PC-9 (cell line): ENCODE measurements at regions not wholly inside any gene's neighbourhood (a gene's known extent, or its start where the extent isn't known, plus 50 kb on each side); places are given as distances from the start of the nearest gene placed in this dataset.
"Not testable (repeated sequence)": the region's sequence is repeated elsewhere in the genome, so short reads cannot be mapped to it uniquely, and the experiment has no call there.

Experiments
- BruUV-seq: library from RNA; stranded (reverse); fragments of 400-500 nt; replicated peaks from 2 replicates; lab custom pipeline; 2021; lab: Mats Ljungman, UMichigan
- CTCF ChIA-PET: fragments of 300-600 bp; sonication (Branson Sonifier 250); formaldehyde crosslinking; loops from one replicate; lab custom pipeline; 2022; ENCODE audit warnings: antibody characterized with exemption; lab: Charles Lee
- POLR2A ChIA-PET: fragments of 300-600 bp; sonication (Branson Sonifier 250); formaldehyde crosslinking; loops from one replicate; lab custom pipeline; 2022; ENCODE audit warnings: antibody characterized with exemption; ENCODE audit not compliant: unreplicated experiment; lab: Charles Lee
- DNase-seq, 2 experiments: peaks; one replicate each; pipeline versions ENCODE4 v3.0.0 to v3.0.0-alpha.2; 2015 to 2022; ENCODE audit warnings: mixed read lengths in 1 of 2
- H2AFZ ChIP-seq: fragments of 200-600 bp; sonication (generic); 2 replicates; pipeline ENCODE4 v1.8.1; 2017; ENCODE audit warnings: antibody characterized with exemption
- H3F3A ChIP-seq: fragments of 200-600 bp; sonication (generic); 2 replicates; pipeline ENCODE4 v1.8.1; 2017; ENCODE audit warnings: antibody characterized with exemption, mild to moderate bottlenecking, low read depth; ENCODE audit not compliant: insufficient read depth
- H3K27ac ChIP-seq: fragments of 200-600 bp; sonication (generic); 2 replicates; pipeline ENCODE4 v1.6.1; 2016; ENCODE audit warnings: mixed run types
- H3K27me3 ChIP-seq: fragments of 200-600 bp; sonication (generic); 2 replicates; pipeline ENCODE4 v1.6.1; 2016; ENCODE audit warnings: low read depth, mixed run types; ENCODE audit not compliant: insufficient read depth
- H3K36me3 ChIP-seq: fragments of 200-600 bp; sonication (generic); 2 replicates; pipeline ENCODE4 v1.6.1; 2016; ENCODE audit warnings: low read depth, mixed run types
- H3K4me1 ChIP-seq: fragments of 200-600 bp; sonication (generic); replicated peaks from 2 replicates; pipeline ENCODE4 v1.6.1; 2016; ENCODE audit warnings: mixed run types; ENCODE audit not compliant: insufficient read depth
- H3K4me2 ChIP-seq: fragments of 200-600 bp; sonication (generic); 2 replicates; pipeline ENCODE4 v1.6.1; 2017; ENCODE audit warnings: mixed run types
- H3K4me3 ChIP-seq: fragments of 200-600 bp; sonication (generic); 2 replicates; pipeline ENCODE4 v1.6.1; 2016; ENCODE audit warnings: mixed run types
- H3K79me2 ChIP-seq: fragments of 200-600 bp; sonication (generic); 2 replicates; pipeline ENCODE4 v1.6.1; 2017; ENCODE audit warnings: low read depth, mixed run types
- H3K9me2 ChIP-seq: fragments of 200-600 bp; sonication (generic); 2 replicates; pipeline ENCODE4 v1.8.1; 2017; ENCODE audit warnings: mild to moderate bottlenecking; ENCODE audit not compliant: insufficient read depth
- H3K9me3 ChIP-seq: fragments of 200-600 bp; sonication (generic); 2 replicates; pipeline ENCODE4 v1.8.1; 2016; ENCODE audit warnings: low read depth; ENCODE audit not compliant: insufficient read depth
- H4K20me1 ChIP-seq: fragments of 200-600 bp; sonication (generic); 2 replicates; pipeline ENCODE4 v1.8.1; 2017; ENCODE audit not compliant: insufficient read depth
- EZH2 ChIP-seq: fragments of 200-600 bp; sonication (generic); IDR thresholded peaks from 2 replicates; pipeline ENCODE4 v1.8.0; 2017; ENCODE audit warnings: antibody characterized with exemption, low read depth
- intact Hi-C: fragments of 100-400 bp; cut with micrococcal nuclease; formaldehyde crosslinking; loops from one replicate; pipeline ENCODE4 v1.10.0; 2022; ENCODE audit not compliant: unreplicated experiment
- TF ChIP-seq, protein P1 (sequence below): fragments of 200-600 bp; sonication (generic); conservative IDR thresholded peaks from 2 replicates; pipeline ENCODE4 v1.6.1; 2017; ENCODE audit warnings: mixed run types, antibody characterized with exemption, mild to moderate bottlenecking, moderate library complexity

DNA sequence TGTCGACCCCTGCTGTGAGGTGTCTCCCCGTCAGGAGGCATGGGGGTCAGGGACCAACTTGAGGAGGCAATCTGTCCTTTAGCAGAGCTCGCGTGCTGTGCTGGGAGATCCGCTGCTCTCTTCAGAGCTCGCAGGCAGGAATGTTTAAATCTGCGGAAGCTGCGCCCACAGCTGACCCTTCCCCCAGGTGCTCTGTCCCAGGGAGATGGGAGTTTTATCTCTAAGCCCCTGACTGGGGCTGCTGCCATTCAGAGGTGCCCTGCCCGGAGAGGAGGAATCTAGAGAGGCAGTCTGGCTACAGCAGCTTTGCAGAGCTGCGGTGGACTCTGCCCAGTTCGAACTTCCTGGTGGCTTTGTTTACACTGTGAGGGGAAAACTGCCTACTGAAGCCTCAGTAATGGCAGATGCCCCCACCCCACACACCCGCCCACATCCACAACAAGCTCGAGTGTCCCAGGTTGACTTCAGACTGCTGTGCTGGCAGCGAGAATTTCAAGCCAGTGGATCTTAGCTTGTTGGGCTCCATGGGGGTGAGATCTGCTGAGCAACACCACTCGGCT lies 133.1 kb downstream of the CENPC start:
- POLR2A ChIA-PET, BruUV-seq: not testable (repeated sequence)

DNA sequence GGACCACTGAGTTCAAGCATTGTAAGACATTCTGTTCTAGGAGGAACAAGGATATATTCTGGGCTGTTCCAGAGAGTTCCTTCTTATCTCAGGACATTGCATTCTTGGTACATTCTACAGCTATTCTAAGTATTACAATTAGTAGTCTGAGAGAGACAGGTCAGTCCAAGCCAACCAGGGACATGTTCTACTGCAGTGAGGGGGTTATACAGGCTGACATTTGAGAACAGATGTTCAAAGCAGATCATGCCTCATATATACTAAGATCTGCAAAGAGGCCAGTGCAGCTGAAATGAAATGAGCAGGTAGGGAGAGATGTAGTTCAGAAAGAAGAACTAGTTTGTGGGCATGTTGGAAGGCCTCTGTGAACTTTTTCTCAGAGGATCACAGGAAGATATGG lies 142.0 kb downstream of the CENPC start:
- no peaks in the 10 kb centered on the region for H3K4me1 ChIP-seq
- intact Hi-C loops: no loop called here
- POLR2A ChIA-PET: no interaction called here
- no peak overlapping the region for H2AFZ ChIP-seq
- no peaks in the 10 kb centered on the region for H3K27me3 ChIP-seq
- H3K4me3 ChIP-seq: no peak overlapping the region
- no peaks in the 10 kb centered on the region for H3K36me3 ChIP-seq
- CTCF ChIA-PET: no interaction called here
- H3K9me3 ChIP-seq: no peaks in the 10 kb centered on the region
- H3F3A ChIP-seq: no peaks in the 10 kb centered on the region
- TF ChIP-seq, protein P1, sequence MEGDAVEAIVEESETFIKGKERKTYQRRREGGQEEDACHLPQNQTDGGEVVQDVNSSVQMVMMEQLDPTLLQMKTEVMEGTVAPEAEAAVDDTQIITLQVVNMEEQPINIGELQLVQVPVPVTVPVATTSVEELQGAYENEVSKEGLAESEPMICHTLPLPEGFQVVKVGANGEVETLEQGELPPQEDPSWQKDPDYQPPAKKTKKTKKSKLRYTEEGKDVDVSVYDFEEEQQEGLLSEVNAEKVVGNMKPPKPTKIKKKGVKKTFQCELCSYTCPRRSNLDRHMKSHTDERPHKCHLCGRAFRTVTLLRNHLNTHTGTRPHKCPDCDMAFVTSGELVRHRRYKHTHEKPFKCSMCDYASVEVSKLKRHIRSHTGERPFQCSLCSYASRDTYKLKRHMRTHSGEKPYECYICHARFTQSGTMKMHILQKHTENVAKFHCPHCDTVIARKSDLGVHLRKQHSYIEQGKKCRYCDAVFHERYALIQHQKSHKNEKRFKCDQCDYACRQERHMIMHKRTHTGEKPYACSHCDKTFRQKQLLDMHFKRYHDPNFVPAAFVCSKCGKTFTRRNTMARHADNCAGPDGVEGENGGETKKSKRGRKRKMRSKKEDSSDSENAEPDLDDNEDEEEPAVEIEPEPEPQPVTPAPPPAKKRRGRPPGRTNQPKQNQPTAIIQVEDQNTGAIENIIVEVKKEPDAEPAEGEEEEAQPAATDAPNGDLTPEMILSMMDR: no peak
- TF ChIP-seq EZH2: no peak
- H3K79me2 ChIP-seq: no peaks in the 10 kb centered on the region
- H3K4me2 ChIP-seq: no peak overlapping the region
- no peak for DNase-seq
- no TSS peak for BruUV-seq
- H3K9me2 ChIP-seq: no peaks in the 10 kb centered on the region
- no peaks in the 10 kb centered on the region for H4K20me1 ChIP-seq
- no peak overlapping the region for H3K27ac ChIP-seq

More for the DNA sequence above, 133.1 kb downstream of the CENPC start:
- H2AFZ ChIP-seq, H3K4me3 ChIP-seq, H3K27me3 ChIP-seq, H4K20me1 ChIP-seq, H3K9me3 ChIP-seq, H3K4me1 ChIP-seq, H3K4me2 ChIP-seq, H3K27ac ChIP-seq, H3K36me3 ChIP-seq, intact Hi-C loops, H3F3A ChIP-seq, DNase-seq, CTCF ChIA-PET, H3K79me2 ChIP-seq, H3K9me2 ChIP-seq: not testable (repeated sequence)

DNA sequence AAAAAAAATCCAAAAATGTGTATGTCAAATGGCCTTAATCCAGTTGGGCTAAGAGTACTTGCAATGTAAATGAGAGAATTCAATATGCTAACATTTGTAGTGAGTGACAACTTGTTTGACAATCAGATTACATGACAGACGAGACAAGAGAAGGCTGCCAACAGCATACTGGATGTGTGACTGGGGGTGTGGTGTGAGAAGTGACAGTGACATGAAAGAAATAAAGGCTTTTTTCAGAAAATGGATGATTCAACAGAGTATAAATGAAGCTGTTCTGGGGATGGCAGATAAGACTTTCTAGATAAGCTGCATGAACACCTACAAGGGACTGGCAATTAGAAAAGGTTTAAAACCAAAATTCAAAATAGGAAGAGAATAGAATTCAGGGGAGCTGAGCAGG lies 143.4 kb downstream of the CENPC start:
- Histone ChIP-seq H3K4me3 (no peak overlapping the region), H3K36me3 (no peaks in the 10 kb centered on the region), H3K9me3 (no peaks in the 10 kb centered on the region), H2AFZ (no peak overlapping the region), H4K20me1 (no peaks in the 10 kb centered on the region), H3K4me2 (no peak overlapping the region), H3K9me2 (no peaks in the 10 kb centered on the region), H3K27me3 (no peaks in the 10 kb centered on the region), H3K79me2 (no peaks in the 10 kb centered on the region), H3K4me1 (no peaks in the 10 kb centered on the region), H3F3A (no peaks in the 10 kb centered on the region), H3K27ac (no peak overlapping the region)
- ChIA-PET CTCF (no interaction called here), POLR2A (no interaction called here)
- DNase-seq: no peak
- TF ChIP-seq EZH2: no peak
- TF ChIP-seq, protein P1: no peak
- intact Hi-C loops: no loop called here
- BruUV-seq: no TSS peak

DNA sequence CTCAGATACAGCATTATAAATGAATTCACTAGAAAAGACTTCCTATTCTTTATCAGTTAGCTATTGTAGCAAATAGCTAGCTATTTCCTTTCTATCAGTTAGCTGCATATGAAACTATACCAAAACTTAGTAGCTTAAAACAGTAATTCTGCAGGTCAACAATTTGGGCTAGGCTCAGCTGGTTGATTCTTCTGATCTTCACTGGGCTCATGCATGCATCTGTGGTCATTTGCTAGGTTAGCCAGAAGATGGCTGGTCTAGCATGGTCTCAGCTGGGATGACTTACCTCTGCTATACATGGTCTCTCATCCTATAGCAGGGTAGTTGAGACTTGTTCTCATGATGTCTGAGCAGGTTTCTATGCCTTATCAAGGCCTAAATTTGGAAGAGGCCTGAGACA lies 147.4 kb downstream of the CENPC start:
- POLR2A ChIA-PET: no interaction called here
- Histone ChIP-seq H4K20me1 (no peaks in the 10 kb centered on the region), H3K27me3 (no peaks in the 10 kb centered on the region), H3K27ac (no peak overlapping the region), H3F3A (no peaks in the 10 kb centered on the region), H3K9me2 (no peaks in the 10 kb centered on the region), H3K9me3 (no peaks in the 10 kb centered on the region), H3K4me3 (no peak overlapping the region), H3K4me1 (no peaks in the 10 kb centered on the region), H3K4me2 (no peak overlapping the region), H3K36me3 (no peaks in the 10 kb centered on the region), H3K79me2 (no peaks in the 10 kb centered on the region), H2AFZ (no peak overlapping the region)
- CTCF ChIA-PET: no interaction called here
- no peak for DNase-seq
- intact Hi-C loops: no loop called here
- no TSS peak for BruUV-seq
- TF ChIP-seq, protein P1: no peak
- no peak for TF ChIP-seq EZH2
